NCI-H187 (cell line): ENCODE measurements at regions not wholly inside any gene's neighbourhood (a gene's known extent, or its start where the extent isn't known, plus 50 kb on each side); places are given as distances from the start of the nearest gene placed in this dataset.
"Not testable (repeated sequence)": the region's sequence is repeated elsewhere in the genome, so short reads cannot be mapped to it uniquely, and the experiment has no call there.

Experiments used
- DNase-seq, 2 experiments: peaks; one replicate each; lab custom pipeline; 2025; lab: John Stamatoyannopoulos, UW

- no peak for DNase-seq
These were observed 213.9 kb upstream of the FIGN start for GRCh38 chr2:163949693-163950092.

GRCh38 chr2:163944347-163944737 is 208.5 kb upstream of the FIGN start:
- no peak for DNase-seq

GRCh38 chr2:163943403-163944346 is 207.9 kb upstream of the FIGN start:
- DNase-seq, result no peak

- peak in 1 of 2 experiments; percentile 3 for DNase-seq
These were observed 198.3 kb upstream of the FIGN start for GRCh38 chr2:163934131-163934530.

GRCh38 chr2:163919717-163920116 is 183.9 kb upstream of the FIGN start:
- DNase-seq, result no peak

GRCh38 chr2:163914486-163914885 is 178.7 kb upstream of the FIGN start:
- DNase-seq, result not testable (repeated sequence)

- DNase-seq, result not testable (repeated sequence)
These were observed 177.7 kb upstream of the FIGN start for GRCh38 chr2:163913532-163913944.

GRCh38 chr2:163909411-163910080 is 173.7 kb upstream of the FIGN start:
- no peak for DNase-seq

GRCh38 chr2:163906410-163906809 is 170.6 kb upstream of the FIGN start:
- DNase-seq, result no peak

- no peak for DNase-seq
These were observed 162.0 kb upstream of the FIGN start for GRCh38 chr2:163897799-163898198.

- DNase-seq, result not testable (repeated sequence)
These were observed 157.6 kb upstream of the FIGN start for GRCh38 chr2:163893444-163893843.

GRCh38 chr2:163888591-163888990 is 152.8 kb upstream of the FIGN start:
- no peak for DNase-seq

GRCh38 chr2:163887182-163887581 is 151.4 kb upstream of the FIGN start:
- DNase-seq, result no peak

GRCh38 chr2:163884416-163884815 is 148.6 kb upstream of the FIGN start:
- no peak for DNase-seq

- no peak for DNase-seq
These were observed 142.9 kb upstream of the FIGN start for GRCh38 chr2:163878718-163879117.

- no peak for DNase-seq
These were observed 141.5 kb upstream of the FIGN start for GRCh38 chr2:163877316-163877715.

- DNase-seq, result no peak
These were observed 127.3 kb upstream of the FIGN start for GRCh38 chr2:163863073-163863472.

- DNase-seq, result no peak
These were observed 124.1 kb upstream of the FIGN start for GRCh38 chr2:163859951-163860350.

GRCh38 chr2:163856941-163857340 is 121.1 kb upstream of the FIGN start:
- DNase-seq, result no peak

- no peak for DNase-seq
These were observed 116.8 kb upstream of the FIGN start for GRCh38 chr2:163852616-163853015.

GRCh38 chr2:163849756-163850435 is 114.1 kb upstream of the FIGN start:
- DNase-seq, result no peak

GRCh38 chr2:163838890-163839289 is 103.1 kb upstream of the FIGN start:
- no peak for DNase-seq

- no peak for DNase-seq
These were observed 100.4 kb upstream of the FIGN start for GRCh38 chr2:163836167-163836566.
